ENCODE measurements at regions not wholly inside any gene's neighbourhood (a gene's known extent, or its start where the extent isn't known, plus 50 kb on each side); places are given as distances from the start of the nearest gene placed in this dataset.

- Histone ChIP-seq H3K9ac (ENCODE audit: low read length) (no peak overlapping the region), H3K27me3 (ENCODE audit: insufficient read depth, low read length) (no peaks in the 10 kb centered on the region), H3K79me2 (ENCODE audit: insufficient read depth, low read length) (no peaks in the 10 kb centered on the region), H3K27ac (ENCODE audit: low read depth, low read length) (no peak overlapping the region), H3K9me2 (ENCODE audit: insufficient read depth) (no peaks in the 10 kb centered on the region), H3K9me3 (ENCODE audit: control insufficient read depth in 1 of 2, insufficient read depth in 1 of 2, low read depth in 1 of 2, low read length in 2 of 2) (no peaks in the 10 kb centered on the region; a peak in 1 of 4 replicates), H3K4me2 (ENCODE audit: low read length) (no peak overlapping the region), H2AFZ (ENCODE audit: low read depth, low read length, poor library complexity, severe bottlenecking) (no peak overlapping the region), H3K36me3 (ENCODE audit: control insufficient read depth in 1 of 2, insufficient read depth in 2 of 2, low read length in 2 of 2) (no peaks in the 10 kb centered on the region), H4K20me1 (ENCODE audit: insufficient read depth) (no peaks in the 10 kb centered on the region), H3K4me3 (replicated peaks in 1 of 2; ENCODE audit: low read depth in 1 of 2, low read length in 2 of 2) (no peak overlapping the region), H3K4me1 (ENCODE audit: control insufficient read depth in 1 of 2, insufficient read depth in 2 of 2, low read length in 2 of 2) (no peaks in the 10 kb centered on the region)
- ATAC-seq, result no peak
- TF ChIP-seq ATF3 (IDR thresholded peaks at IDR 0.05), result no peak
- no peak for TF ChIP-seq EZH2 (IDR thresholded peaks at IDR 0.05)
- TF ChIP-seq REST (IDR thresholded peaks at IDR 0.05; ENCODE audit: low read depth), result no peak
- TF ChIP-seq CEBPB (IDR thresholded peaks at IDR 0.05; ENCODE audit: low read depth), result no peak
- no peak for TF ChIP-seq SP1 (IDR thresholded peaks at IDR 0.05; ENCODE audit: low read depth)
- no peak for TF ChIP-seq CBX3 (IDR thresholded peaks at IDR 0.05; ENCODE audit: low read depth)
- no peak for TF ChIP-seq SIN3A (IDR thresholded peaks at IDR 0.05; ENCODE audit: low read depth)
- no peak for TF ChIP-seq YY1 (IDR thresholded peaks at IDR 0.05; ENCODE audit: extremely low read depth, insufficient replicate concordance, low read depth, low read length)
- TF ChIP-seq SRF (IDR thresholded peaks at IDR 0.05; ENCODE audit: low read depth), result no peak
- TF ChIP-seq POLR2A (IDR thresholded peaks at IDR 0.05; ENCODE audit: borderline replicate concordance, extremely low read depth, insufficient read depth, insufficient read length), result no peak
- TF ChIP-seq TCF7L2 (IDR thresholded peaks at IDR 0.05; ENCODE audit: borderline replicate concordance, extremely low read depth, insufficient read depth, insufficient read length), result no peak
- TF ChIP-seq ZFX (IDR thresholded peaks at IDR 0.05), result no peak
- TF ChIP-seq ZNF274 (IDR thresholded peaks at IDR 0.05; ENCODE audit: low read depth, low read length), result no peak
- TF ChIP-seq ELF1 (IDR thresholded peaks at IDR 0.05; ENCODE audit: borderline replicate concordance, low read depth), result no peak
- no peak for TF ChIP-seq ZBTB33 (IDR thresholded peaks at IDR 0.05; ENCODE audit: extremely low read depth, insufficient replicate concordance, low read length)
- TF ChIP-seq JUND (IDR thresholded peaks at IDR 0.05), result no peak
- ChIA-PET RAD21 (ENCODE audit: low non-redundant PET in 1 of 2, low total read pairs in 2 of 2, uncharacterized antibody in 2 of 2, unreplicated experiment in 2 of 2) (no interaction called here), POLR2A (no interaction called here), CTCF (no interaction called here)
- DNase-seq (ENCODE audit: low read depth, low spot score), result no peak
- no TSS peak for BruUV-seq (replicated peaks)
- intact Hi-C loops (cut with micrococcal nuclease), result no loop called here
These were observed 398.9 kb downstream of the PMP22 start for GRCh38 chr17:14866266-14866665.
